Neuronal stem cell (in vitro differentiated cells): ENCODE measurements at regions not wholly inside any gene's neighbourhood (a gene's known extent, or its start where the extent isn't known, plus 50 kb on each side); places are given as distances from the start of the nearest gene placed in this dataset.

Experiments
- DNase-seq: peaks from one replicate; pipeline ENCODE4 v3.0.0-alpha.2; 2013; ENCODE audit warnings: low spot score
- H2AFZ ChIP-seq: one replicate; pipeline ENCODE4 v1.6.1; 2013; ENCODE audit warnings: mild to moderate bottlenecking, low read length, inconsistent platforms
- H2AK5ac ChIP-seq: 2 replicates; pipeline ENCODE4 v1.6.1; 2013; ENCODE audit warnings: low read depth, mild to moderate bottlenecking, inconsistent platforms, low read length, moderate library complexity, mixed read lengths
- H2BK120ac ChIP-seq: 2 replicates; pipeline ENCODE4 v1.6.1; 2013; ENCODE audit warnings: low read depth, mild to moderate bottlenecking, inconsistent platforms, low read length, moderate library complexity, mixed read lengths
- H2BK12ac ChIP-seq: one replicate; pipeline ENCODE4 v1.6.1; 2013; ENCODE audit warnings: low read length, inconsistent platforms
- H2BK15ac ChIP-seq: 2 replicates; pipeline ENCODE4 v1.6.1; 2013; ENCODE audit warnings: mild to moderate bottlenecking, low read length, inconsistent platforms, mixed read lengths
- H2BK5ac ChIP-seq: one replicate; pipeline ENCODE4 v1.6.1; 2013; ENCODE audit warnings: inconsistent platforms, mild to moderate bottlenecking, low read length, moderate library complexity
- H3K14ac ChIP-seq: one replicate; pipeline ENCODE4 v1.6.1; 2013; ENCODE audit warnings: low read length, inconsistent platforms
- H3K18ac ChIP-seq: 2 replicates; pipeline ENCODE4 v1.6.1; 2013; ENCODE audit warnings: low read length, inconsistent platforms
- H3K23ac ChIP-seq: 2 replicates; pipeline ENCODE4 v1.6.1; 2013; ENCODE audit warnings: low read depth, mild to moderate bottlenecking, mixed read lengths, low read length, inconsistent platforms; ENCODE audit not compliant: poor library complexity
- H3K27ac ChIP-seq: replicated peaks from 3 replicates; pipeline ENCODE4 v1.5.1; 2013; ENCODE audit warnings: low read length, inconsistent platforms
- H3K27me3 ChIP-seq, 3 experiments: 2 replicates each; pipeline ENCODE4 v1.6.1; 2013; ENCODE audit warnings: low read length in 3 of 3, mild to moderate bottlenecking in 2 of 3, inconsistent platforms in 1 of 3, low read depth in 1 of 3, mixed read lengths in 1 of 3, moderate library complexity in 1 of 3; ENCODE audit not compliant: control insufficient read depth in 3 of 3, insufficient read depth in 3 of 3
- H3K36me3 ChIP-seq, 2 donors: replicated peaks in 1 of 2; 2 replicates each; pipeline ENCODE4 v1.6.1; 2013; ENCODE audit warnings: low read length in 2 of 2; ENCODE audit not compliant: control insufficient read depth in 2 of 2, insufficient read depth in 2 of 2
- H3K4ac ChIP-seq: 2 replicates; pipeline ENCODE4 v1.6.1; 2013; ENCODE audit warnings: inconsistent platforms, mild to moderate bottlenecking, low read length, moderate library complexity
- H3K4me1 ChIP-seq, 2 donors: 1 replicate in 1 of 2; 2 replicates in 1 of 2; pipeline ENCODE4 v1.6.1; 2013; ENCODE audit warnings: low read length in 2 of 2, low read depth in 1 of 2; ENCODE audit not compliant: control insufficient read depth in 2 of 2, insufficient read depth in 1 of 2
- H3K4me2 ChIP-seq: one replicate; pipeline ENCODE4 v1.6.1; 2013; ENCODE audit warnings: mild to moderate bottlenecking, low read length, inconsistent platforms; ENCODE audit not compliant: insufficient read depth, poor library complexity, severe bottlenecking
- H3K4me3 ChIP-seq, 2 donors: 2 replicates each; pipeline ENCODE4 v1.5.1; 2013; ENCODE audit warnings: low read length in 2 of 2, mild to moderate bottlenecking in 2 of 2, inconsistent platforms in 1 of 2, moderate library complexity in 1 of 2
- H3K79me1 ChIP-seq: one replicate; pipeline ENCODE4 v1.6.1; 2013; ENCODE audit warnings: low read depth, mild to moderate bottlenecking, inconsistent platforms, low read length, moderate library complexity
- H3K9ac ChIP-seq: one replicate; pipeline ENCODE4 v1.6.1; 2013; ENCODE audit warnings: mild to moderate bottlenecking, low read depth, low read length, inconsistent platforms; ENCODE audit not compliant: poor library complexity
- H3K9me3 ChIP-seq, 2 donors: replicated peaks in 1 of 2; 2 replicates each; pipeline versions ENCODE3 to v1.6.1; 2013; ENCODE audit warnings: low read length in 2 of 2, mild to moderate bottlenecking in 2 of 2, inconsistent platforms in 1 of 2, low read depth in 1 of 2, mixed read lengths in 1 of 2, moderate library complexity in 1 of 2; ENCODE audit not compliant: control insufficient read depth in 2 of 2, insufficient read depth in 1 of 2
- H4K8ac ChIP-seq: one replicate; pipeline ENCODE4 v1.6.1; 2013; ENCODE audit warnings: low read depth, mild to moderate bottlenecking, inconsistent platforms, low read length, moderate library complexity
- H4K91ac ChIP-seq: one replicate; pipeline ENCODE4 v1.6.1; 2013; ENCODE audit warnings: low read length, low read depth, mild to moderate bottlenecking, inconsistent platforms; ENCODE audit not compliant: poor library complexity
- WGBS, 2 donors: extraction: QIAGEN DNeasy Blood & Tissue Kit; methylation state at CpG; one replicate each; pipeline ENCODE4 v1.1.7; 2013; ENCODE audit warnings: missing lambda C conversion rate in 2 of 2, mixed read lengths in 1 of 2; ENCODE audit not compliant: insufficient read length in 2 of 2, insufficient replicate concordance in 1 of 2; ENCODE audit errors: extremely low coverage in 2 of 2; 5-methylcytosine and 5-hydroxymethylcytosine counted together

DNA sequence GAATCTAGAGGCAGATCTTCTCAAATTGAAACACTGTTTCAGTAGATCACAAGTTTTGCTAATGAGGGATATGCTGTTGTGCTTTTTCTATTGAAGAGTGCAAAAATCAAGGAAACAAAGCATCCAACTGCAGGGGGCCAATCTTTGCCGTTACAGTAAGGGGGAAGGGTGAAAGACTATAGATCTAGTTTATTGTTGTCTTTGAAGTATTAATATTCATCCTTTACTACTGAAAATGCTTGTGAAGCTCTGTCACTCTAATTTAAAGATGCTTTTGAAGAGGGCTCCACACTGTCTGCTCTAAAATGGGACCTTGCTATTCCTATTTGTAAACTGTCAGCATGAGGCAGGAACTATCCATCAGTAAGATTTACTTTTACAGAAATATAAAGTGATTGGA is 110.3 kb downstream of the MBL2 start:
- H3K9ac ChIP-seq = no peak overlapping the region
- no peak overlapping the region for H2BK5ac ChIP-seq
- H3K27me3 ChIP-seq = no peaks in the 10 kb centered on the region
- no peaks in the 10 kb centered on the region for H3K4me1 ChIP-seq
- no peak overlapping the region for H3K18ac ChIP-seq
- no peak overlapping the region for H4K91ac ChIP-seq
- DNase-seq = no peak
- no peak overlapping the region for H3K4me3 ChIP-seq
- H3K4me2 ChIP-seq = no peak overlapping the region
- peaks cover 0 to 3% of the 10 kb centered on the region in 2 donors for H3K9me3 ChIP-seq
- no peak overlapping the region for H2BK12ac ChIP-seq
- H3K23ac ChIP-seq = no peak overlapping the region
- H3K27ac ChIP-seq = no peak overlapping the region
- H3K14ac ChIP-seq = no peak overlapping the region
- no peak overlapping the region for H4K8ac ChIP-seq
- H2AK5ac ChIP-seq = no peak overlapping the region
- no peak overlapping the region for H3K4ac ChIP-seq
- H2BK15ac ChIP-seq = no peak overlapping the region
- H3K79me1 ChIP-seq = no peaks in the 10 kb centered on the region
- no peak overlapping the region for H2BK120ac ChIP-seq
- no peak overlapping the region for H2AFZ ChIP-seq
- H3K36me3 ChIP-seq = no peaks in the 10 kb centered on the region
- WGBS, 2 donors = no CpG with 5 or more reads among the region's 1 CpG

DNA sequence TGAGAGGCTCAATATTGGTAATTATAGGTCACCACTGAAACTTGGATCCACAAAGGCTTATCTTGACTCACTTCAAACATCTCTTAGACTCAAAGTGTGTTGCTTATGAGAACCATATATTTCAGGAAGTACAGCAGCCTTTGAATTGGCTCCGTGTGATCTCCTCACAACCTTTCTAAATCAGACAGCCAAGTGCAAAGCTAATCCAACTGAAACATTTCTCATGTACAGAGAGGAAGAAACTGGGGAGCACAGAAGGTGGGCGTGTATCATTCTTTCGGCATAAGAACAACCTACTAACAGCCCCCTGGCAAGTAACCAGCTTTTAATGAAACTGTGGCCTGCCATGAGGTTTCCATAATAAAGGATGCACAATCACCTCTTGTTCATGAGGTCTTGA is 109.4 kb downstream of the MBL2 start:
- no peak overlapping the region for H2BK12ac ChIP-seq
- no CpG with 5 or more reads among the region's 3 CpGs for WGBS, 2 donors
- H2AFZ ChIP-seq = no peak overlapping the region
- no peak overlapping the region for H2BK120ac ChIP-seq
- DNase-seq = no peak
- no peaks in the 10 kb centered on the region for H3K36me3 ChIP-seq
- H3K14ac ChIP-seq = no peak overlapping the region
- no peaks in the 10 kb centered on the region for H3K4me1 ChIP-seq
- no peak overlapping the region for H3K4me3 ChIP-seq
- no peak overlapping the region for H2BK15ac ChIP-seq
- no peak overlapping the region for H3K4ac ChIP-seq
- H3K79me1 ChIP-seq = no peaks in the 10 kb centered on the region
- H3K9ac ChIP-seq = no peak overlapping the region
- peaks cover 0 to 3% of the 10 kb centered on the region in 2 donors for H3K9me3 ChIP-seq
- no peak overlapping the region for H3K27ac ChIP-seq
- H2BK5ac ChIP-seq = no peak overlapping the region
- no peak overlapping the region for H3K4me2 ChIP-seq
- no peak overlapping the region for H3K23ac ChIP-seq
- H4K8ac ChIP-seq = no peak overlapping the region
- no peak overlapping the region for H3K18ac ChIP-seq
- H2AK5ac ChIP-seq = no peak overlapping the region
- no peaks in the 10 kb centered on the region for H3K27me3 ChIP-seq
- H4K91ac ChIP-seq = no peak overlapping the region

DNA sequence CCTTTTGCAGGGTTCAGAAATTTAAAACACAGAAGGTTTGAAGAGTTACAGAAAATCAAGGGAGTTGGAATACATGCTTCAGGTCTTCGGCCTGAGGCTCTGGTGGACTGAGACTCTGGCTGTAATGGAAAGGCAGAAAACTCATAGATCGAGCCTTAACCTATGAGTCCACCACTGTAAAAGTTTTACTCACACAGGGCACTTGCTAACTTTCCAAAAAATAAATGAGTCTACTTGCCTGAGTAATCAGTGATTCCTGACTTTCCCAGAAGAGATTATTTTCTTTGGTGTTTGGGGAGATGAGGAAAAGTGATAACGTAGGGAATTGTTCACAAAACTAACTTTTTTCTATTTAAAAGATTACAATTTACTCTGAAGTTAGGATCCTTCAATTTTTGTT is 108.0 kb downstream of the MBL2 start:
- no peak for DNase-seq
- Histone ChIP-seq H2BK15ac (no peak overlapping the region), H3K4me1 (no peaks in the 10 kb centered on the region), H3K79me1 (no peaks in the 10 kb centered on the region), H3K23ac (no peak overlapping the region), H2BK5ac (no peak overlapping the region), H4K91ac (no peak overlapping the region), H3K18ac (no peak overlapping the region), H3K9me3 (peaks cover 0 to 3% of the 10 kb centered on the region in 2 donors), H2BK12ac (no peak overlapping the region), H4K8ac (no peak overlapping the region), H3K4me2 (no peak overlapping the region), H3K4ac (no peak overlapping the region), H3K4me3 (no peak overlapping the region), H2BK120ac (no peak overlapping the region), H3K27me3 (no peaks in the 10 kb centered on the region), H2AFZ (no peak overlapping the region), H3K27ac (no peak overlapping the region), H3K36me3 (no peaks in the 10 kb centered on the region), H3K14ac (no peak overlapping the region), H3K9ac (no peak overlapping the region), H2AK5ac (no peak overlapping the region)
- WGBS, 2 donors = no CpG with 5 or more reads among the region's 3 CpGs

DNA sequence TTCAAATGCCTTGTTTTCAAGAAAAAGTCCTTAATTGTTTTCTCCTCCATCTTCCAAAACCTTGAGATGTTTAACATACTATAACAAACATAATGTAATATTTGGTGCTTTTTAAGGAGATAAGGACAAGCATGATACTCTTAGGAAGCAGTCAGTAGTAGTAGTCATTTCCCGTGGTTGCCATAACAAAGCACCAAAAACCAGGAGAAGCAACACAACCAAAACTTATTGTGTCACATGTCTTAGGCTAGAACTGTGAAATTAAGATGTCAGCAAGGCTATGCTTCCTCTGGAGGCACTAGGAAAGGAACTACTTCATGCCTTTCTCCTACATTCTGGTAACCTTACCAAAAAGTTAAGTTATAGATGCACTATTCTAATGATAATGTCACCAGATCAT is 106.8 kb downstream of the MBL2 start:
- Histone ChIP-seq H4K91ac (no peak overlapping the region), H3K9me3 (peaks cover 0 to 3% of the 10 kb centered on the region in 2 donors), H3K27me3 (no peaks in the 10 kb centered on the region), H2AK5ac (no peak overlapping the region), H3K9ac (no peak overlapping the region), H3K4ac (no peak overlapping the region), H3K18ac (no peak overlapping the region), H2AFZ (no peak overlapping the region), H3K4me3 (no peak overlapping the region), H3K23ac (no peak overlapping the region), H2BK12ac (no peak overlapping the region), H2BK5ac (no peak overlapping the region), H3K4me1 (no peaks in the 10 kb centered on the region), H2BK120ac (no peak overlapping the region), H3K27ac (no peak overlapping the region), H4K8ac (no peak overlapping the region), H3K36me3 (no peaks in the 10 kb centered on the region), H2BK15ac (no peak overlapping the region), H3K79me1 (no peaks in the 10 kb centered on the region), H3K14ac (no peak overlapping the region), H3K4me2 (no peak overlapping the region)
- WGBS, 2 donors = no CpG with 5 or more reads among the region's 1 CpG
- no peak for DNase-seq
